Prostate gland (tissue), 2 donors: ENCODE measurements at regions not wholly inside any gene's neighbourhood (a gene's known extent, or its start where the extent isn't known, plus 50 kb on each side); places are given as distances from the start of the nearest gene placed in this dataset.

Experiments used
- POLR2A ChIP-seq: fragments of 450-650 bp; IDR thresholded peaks from one replicate; pipeline ENCODE4 v1.6.1; 2016; ENCODE audit warnings: antibody characterized with exemption, mild to moderate bottlenecking
- TF ChIP-seq, protein P1 (sequence below), 4 experiments: fragments of 200-600 bp in 2 of 4; fragments of 450-650 bp in 2 of 4; sonication (generic) in 2 of 4; IDR thresholded peaks; 1 replicate in 3 of 4; 2 replicates in 1 of 4; pipeline ENCODE4 v1.5.1; 2016 to 2019; ENCODE audit warnings: antibody characterized with exemption in 4 of 4, mild to moderate bottlenecking in 2 of 4, moderate library complexity in 2 of 4

DNA sequence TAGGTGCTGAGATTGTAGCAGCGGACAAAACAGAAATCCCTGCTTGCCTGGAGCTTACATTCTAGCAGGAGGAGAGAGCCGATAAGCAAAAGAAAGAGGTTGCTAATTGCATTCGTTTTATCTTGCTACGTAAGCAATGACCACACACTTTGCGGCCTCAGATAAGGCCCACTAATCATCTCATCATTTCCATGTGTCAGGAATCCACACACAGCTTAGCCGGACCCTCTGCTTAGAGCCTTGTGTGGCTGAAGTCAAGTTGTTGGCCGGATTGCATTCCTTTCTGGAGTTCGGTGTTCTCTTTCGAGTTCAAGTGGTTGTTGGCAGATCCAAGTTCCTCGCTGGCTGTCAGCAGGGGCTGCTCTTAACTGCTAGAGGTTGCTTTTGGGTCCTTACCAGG lies 101.6 kb downstream of the CHST1 start:
- TF ChIP-seq, protein P1, sequence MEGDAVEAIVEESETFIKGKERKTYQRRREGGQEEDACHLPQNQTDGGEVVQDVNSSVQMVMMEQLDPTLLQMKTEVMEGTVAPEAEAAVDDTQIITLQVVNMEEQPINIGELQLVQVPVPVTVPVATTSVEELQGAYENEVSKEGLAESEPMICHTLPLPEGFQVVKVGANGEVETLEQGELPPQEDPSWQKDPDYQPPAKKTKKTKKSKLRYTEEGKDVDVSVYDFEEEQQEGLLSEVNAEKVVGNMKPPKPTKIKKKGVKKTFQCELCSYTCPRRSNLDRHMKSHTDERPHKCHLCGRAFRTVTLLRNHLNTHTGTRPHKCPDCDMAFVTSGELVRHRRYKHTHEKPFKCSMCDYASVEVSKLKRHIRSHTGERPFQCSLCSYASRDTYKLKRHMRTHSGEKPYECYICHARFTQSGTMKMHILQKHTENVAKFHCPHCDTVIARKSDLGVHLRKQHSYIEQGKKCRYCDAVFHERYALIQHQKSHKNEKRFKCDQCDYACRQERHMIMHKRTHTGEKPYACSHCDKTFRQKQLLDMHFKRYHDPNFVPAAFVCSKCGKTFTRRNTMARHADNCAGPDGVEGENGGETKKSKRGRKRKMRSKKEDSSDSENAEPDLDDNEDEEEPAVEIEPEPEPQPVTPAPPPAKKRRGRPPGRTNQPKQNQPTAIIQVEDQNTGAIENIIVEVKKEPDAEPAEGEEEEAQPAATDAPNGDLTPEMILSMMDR (IDR thresholded peaks at IDR 0.05) = no peak
- TF ChIP-seq POLR2A = no peak
